BLaER1 treated with 17β-estradiol and CSF1 and Interleukin-3, amounts not matched to agents 10 nM and 100 nM (cell line): ENCODE measurements at regions not wholly inside any gene's neighbourhood (a gene's known extent, or its start where the extent isn't known, plus 50 kb on each side); places are given as distances from the start of the nearest gene placed in this dataset.

Experiments used
- H3K27ac ChIP-seq, 11 experiments: shearing (Covaris generic); formaldehyde crosslinking; 2 replicates each; pipeline ENCODE4 v1.8.1; 2022
- H3K27me3 ChIP-seq, 11 experiments: shearing (Covaris generic); formaldehyde crosslinking; 2 replicates each; pipeline ENCODE4 v1.8.1; 2022
- H3K36me3 ChIP-seq, 11 experiments: shearing (Covaris generic); formaldehyde crosslinking; 2 replicates each; pipeline ENCODE4 v1.8.1; 2022
- H3K4me1 ChIP-seq, 10 experiments: shearing (Covaris generic); formaldehyde crosslinking; 2 replicates each; pipeline ENCODE4 v1.8.1; 2022
- H3K4me2 ChIP-seq, 11 experiments: shearing (Covaris generic); formaldehyde crosslinking; 2 replicates each; pipeline ENCODE4 v1.8.1; 2022
- H3K4me3 ChIP-seq, 10 experiments: shearing (Covaris generic); formaldehyde crosslinking; 2 replicates each; pipeline ENCODE4 v1.8.1; 2022
- H3K9ac ChIP-seq, 11 experiments: shearing (Covaris generic); formaldehyde crosslinking; 2 replicates each; pipeline ENCODE4 v1.8.1; 2022
- H3K9me3 ChIP-seq, 11 experiments: shearing (Covaris generic); formaldehyde crosslinking; replicated peaks in 1 of 11; 2 replicates each; pipeline ENCODE4 v1.8.1; 2022
- H4K20me1 ChIP-seq, 11 experiments: shearing (Covaris generic); formaldehyde crosslinking; 2 replicates each; pipeline ENCODE4 v1.8.1; 2022
- Cebpa-rat ChIP-seq, 11 experiments: shearing (Covaris generic); IDR thresholded peaks; 2 replicates each; pipeline ENCODE4 v1.8.1; 2022

DNA sequence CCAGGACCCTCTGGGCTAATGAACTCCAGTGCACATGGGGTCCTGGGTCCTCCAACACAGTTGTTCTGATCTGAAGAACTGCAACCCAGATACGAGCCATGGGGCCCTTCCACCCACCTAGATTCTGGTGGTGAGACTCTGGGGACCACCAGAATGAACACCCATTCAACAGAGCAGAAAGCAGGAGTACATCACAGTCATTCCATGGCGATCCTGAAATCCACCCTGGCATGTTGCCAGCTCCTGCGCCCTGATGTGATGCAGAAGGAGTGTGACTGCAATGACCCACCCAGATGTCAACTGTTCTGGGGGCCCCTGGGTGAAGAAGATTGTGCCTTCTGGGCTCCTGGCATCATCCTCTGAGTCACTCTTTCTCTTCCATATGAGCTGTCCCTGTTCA is 211.6 kb downstream of the KIF26A start:
- Histone ChIP-seq H3K36me3 (no peaks in the 10 kb centered on the region), H3K4me2 (no peak overlapping the region), H3K27me3 (no peaks in the 10 kb centered on the region), H3K4me1 (peaks cover 0 to 25% (median 16%) of the 10 kb centered on the region in 10 experiments; a peak in 14 of 20 replicates), H4K20me1 (0 out of 22 replicates have a peak, but pooled peaks cover 0 to 12% (median 0%) of the 10 kb centered on the region in 11 experiments), H3K4me3 (no peak overlapping the region), H3K9ac (no peak overlapping the region), H3K9me3 (peaks cover 0 to 16% (median 5%) of the 10 kb centered on the region in 11 experiments; a peak in 9 of 22 replicates), H3K27ac (no peak overlapping the region)
- no peak for TF ChIP-seq Cebpa-rat (IDR thresholded peaks at IDR 0.05)

DNA sequence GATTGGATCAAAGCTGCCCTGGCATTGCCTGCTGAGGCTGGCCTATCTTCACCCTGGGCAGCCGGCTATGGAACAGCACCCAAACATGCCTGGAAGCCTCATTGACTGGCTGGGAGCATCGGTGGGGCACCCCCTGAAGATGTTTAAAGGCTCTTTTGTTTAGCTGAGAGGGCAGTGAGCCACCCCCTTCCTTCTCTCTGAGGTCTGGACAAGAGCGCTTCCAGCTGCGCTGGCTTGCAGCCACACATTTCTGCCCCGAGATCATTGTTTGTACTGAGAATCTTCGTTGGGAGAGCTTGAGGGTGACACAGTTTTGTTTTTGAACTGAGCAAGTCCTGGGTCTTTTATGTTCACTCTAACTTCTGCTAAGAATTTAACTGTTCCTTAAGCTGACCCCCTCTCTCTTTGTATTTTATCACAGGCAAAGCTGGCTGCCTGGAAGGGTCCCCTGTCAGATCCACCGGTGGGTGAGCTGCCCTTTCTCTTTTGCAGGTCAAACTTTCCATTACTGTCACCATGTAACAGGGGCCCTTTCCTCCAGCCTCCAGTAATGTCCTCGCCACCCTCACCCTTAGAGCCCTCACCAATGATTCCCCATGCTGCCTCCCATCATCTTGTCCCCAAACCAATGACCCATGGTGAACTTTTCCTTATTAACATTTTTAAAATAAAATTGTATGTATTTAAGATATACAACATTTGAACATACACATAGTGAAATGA is 212.2 kb downstream of the KIF26A start:
- H3K27me3 ChIP-seq: no peaks in the 10 kb centered on the region
- TF ChIP-seq Cebpa-rat (IDR thresholded peaks at IDR 0.05): no peak

DNA sequence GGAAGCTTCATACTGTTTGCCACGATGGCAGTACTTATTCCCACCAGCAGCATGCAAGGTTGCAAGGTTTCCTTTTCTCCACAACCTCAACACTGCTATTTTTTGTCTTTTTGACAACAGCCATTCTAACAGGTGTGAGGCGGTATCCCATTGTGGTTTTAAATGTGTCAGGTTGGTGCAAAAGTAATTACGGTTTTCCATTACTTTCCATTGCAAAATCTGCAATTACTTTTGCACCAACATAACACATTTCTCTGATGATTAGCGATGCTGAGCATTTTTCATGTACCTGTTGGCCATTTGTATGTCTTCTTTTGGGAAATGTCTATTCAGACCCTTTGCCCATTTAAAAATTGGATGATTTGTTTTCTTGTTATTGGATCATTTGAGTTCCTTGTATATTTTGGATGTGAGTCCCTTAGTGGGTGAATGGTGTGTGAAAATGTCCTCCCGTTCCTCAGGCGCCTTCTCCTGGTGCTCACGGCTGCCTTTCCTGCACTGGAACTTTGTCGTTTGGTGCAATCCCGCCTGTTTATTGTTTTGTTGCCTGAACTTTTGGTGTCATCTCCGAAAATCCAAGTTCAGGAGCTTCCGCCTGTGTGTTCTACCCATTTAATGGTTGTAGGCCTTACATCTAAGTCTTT is 213.6 kb downstream of the KIF26A start:
- H3K9me3 ChIP-seq: peaks cover 0 to 16% (median 5%) of the 10 kb centered on the region in 11 experiments; a peak in 9 of 22 replicates
- H3K27me3 ChIP-seq: no peaks in the 10 kb centered on the region
- H3K9ac ChIP-seq: no peak overlapping the region
- no peak overlapping the region for H3K4me2 ChIP-seq
- no peak for TF ChIP-seq Cebpa-rat (IDR thresholded peaks at IDR 0.05)
- H3K36me3 ChIP-seq: no peaks in the 10 kb centered on the region
- no peak overlapping the region for H3K4me3 ChIP-seq
- peaks cover 0 to 15% (median 4%) of the 10 kb centered on the region in 10 experiments; a peak in 14 of 20 replicates for H3K4me1 ChIP-seq
- no peaks in the 10 kb centered on the region for H4K20me1 ChIP-seq
- no peak overlapping the region for H3K27ac ChIP-seq

More for the DNA sequence above, 212.2 kb downstream of the KIF26A start:
- Histone ChIP-seq H3K27ac (no peak overlapping the region), H3K4me1 (peaks cover 0 to 24% (median 16%) of the 10 kb centered on the region in 10 experiments; a peak in 14 of 20 replicates), H3K4me3 (no peak overlapping the region), H3K9ac (no peak overlapping the region), H3K9me3 (peaks cover 0 to 16% (median 5%) of the 10 kb centered on the region in 11 experiments; a peak in 9 of 22 replicates), H3K36me3 (no peaks in the 10 kb centered on the region), H3K4me2 (no peak overlapping the region), H4K20me1 (0 out of 22 replicates have a peak, but pooled peaks cover 0 to 5% (median 0%) of the 10 kb centered on the region in 11 experiments)

DNA sequence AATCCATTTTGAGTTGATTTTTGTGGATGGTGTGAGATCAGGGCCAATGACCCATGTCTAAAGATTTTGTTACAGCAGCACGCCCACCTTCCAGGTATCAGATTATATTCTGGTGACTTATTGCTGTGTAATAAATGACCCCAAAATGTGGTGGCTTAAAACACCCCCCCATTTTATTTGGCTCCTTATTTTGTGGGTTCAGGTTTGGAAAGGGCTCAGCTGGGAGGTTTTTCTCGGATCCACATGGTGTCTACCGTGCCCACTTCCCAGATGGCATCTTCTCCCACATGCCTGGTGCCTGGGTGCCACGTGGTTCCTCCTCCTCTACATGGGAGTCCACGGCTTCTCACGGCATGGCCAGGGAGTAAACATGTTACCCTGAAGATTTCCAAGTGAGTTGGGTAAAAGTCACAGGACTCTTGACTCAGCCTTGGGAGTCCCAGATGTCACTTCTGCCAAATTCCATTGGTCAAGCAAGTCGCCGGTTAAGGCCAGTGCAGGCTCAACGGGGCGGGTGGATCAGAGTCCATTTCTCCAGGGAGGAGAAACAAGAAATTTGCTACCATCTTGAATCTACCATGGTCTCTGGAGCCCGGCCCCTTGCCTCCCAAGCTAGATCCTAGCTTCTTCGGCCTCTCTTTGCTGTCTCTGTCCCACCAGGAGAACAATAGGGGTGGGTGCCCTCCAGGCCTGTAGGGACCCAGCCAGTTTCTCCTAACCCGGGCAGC is 214.3 kb downstream of the KIF26A start:
- Histone ChIP-seq H3K9ac (no peak overlapping the region), H3K27me3 (no peaks in the 10 kb centered on the region), H3K4me2 (no peak overlapping the region), H3K9me3 (peaks cover 0 to 16% (median 5%) of the 10 kb centered on the region in 11 experiments; a peak in 9 of 22 replicates), H3K4me3 (no peak overlapping the region), H3K36me3 (no peaks in the 10 kb centered on the region), H4K20me1 (no peaks in the 10 kb centered on the region), H3K27ac (no peak overlapping the region), H3K4me1 (peaks cover 0 to 10% (median 0%) of the 10 kb centered on the region in 10 experiments; a peak in 2 of 20 replicates)
- TF ChIP-seq Cebpa-rat (IDR thresholded peaks at IDR 0.05): no peak

DNA sequence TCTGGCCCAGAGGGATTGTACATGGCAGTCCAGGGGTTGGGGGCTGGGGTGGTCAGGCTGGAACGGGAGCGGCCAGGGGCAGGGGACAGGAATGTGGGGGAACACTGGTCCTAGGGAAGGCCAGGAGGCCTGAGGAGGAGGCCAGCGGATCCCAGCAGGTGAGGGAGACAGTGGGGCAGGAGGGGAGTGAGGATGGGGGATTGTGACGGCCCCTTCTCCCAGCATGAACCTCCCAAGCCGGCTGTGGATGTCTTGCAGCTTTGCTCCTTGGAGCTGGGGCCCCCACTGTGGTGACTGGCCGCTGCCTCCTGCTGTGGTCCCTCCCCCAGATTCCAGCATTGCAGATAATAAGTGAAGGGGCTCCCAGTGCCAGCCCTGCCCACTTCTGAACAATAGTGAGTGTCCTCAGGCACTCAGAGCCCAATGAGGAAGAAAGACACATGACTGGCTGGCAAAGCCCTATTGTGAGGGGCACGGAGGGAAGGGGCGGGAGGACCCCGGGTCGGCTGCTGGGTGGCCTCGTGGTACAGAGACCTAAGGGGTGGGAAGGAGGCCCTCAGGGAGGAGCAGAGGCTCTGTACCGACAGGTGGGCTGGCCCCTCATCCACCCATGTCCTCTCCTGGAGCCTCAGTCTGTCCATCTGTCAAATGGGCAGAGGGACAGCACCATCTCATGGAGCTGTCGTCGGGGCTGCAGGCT is 215.0 kb downstream of the KIF26A start:
- H3K4me1 ChIP-seq: peaks cover 0 to 10% (median 0%) of the 10 kb centered on the region in 10 experiments; a peak in 2 of 20 replicates
- no peaks in the 10 kb centered on the region for H3K27me3 ChIP-seq
- H3K36me3 ChIP-seq: no peaks in the 10 kb centered on the region
- no peak overlapping the region for H3K4me3 ChIP-seq
- H3K9me3 ChIP-seq: peaks cover 0 to 16% (median 4%) of the 10 kb centered on the region in 11 experiments; a peak in 9 of 22 replicates
- no peak overlapping the region for H3K4me2 ChIP-seq
- H3K27ac ChIP-seq: no peak overlapping the region
- TF ChIP-seq Cebpa-rat (IDR thresholded peaks at IDR 0.05): no peak
- H3K9ac ChIP-seq: no peak overlapping the region
- no peaks in the 10 kb centered on the region for H4K20me1 ChIP-seq

DNA sequence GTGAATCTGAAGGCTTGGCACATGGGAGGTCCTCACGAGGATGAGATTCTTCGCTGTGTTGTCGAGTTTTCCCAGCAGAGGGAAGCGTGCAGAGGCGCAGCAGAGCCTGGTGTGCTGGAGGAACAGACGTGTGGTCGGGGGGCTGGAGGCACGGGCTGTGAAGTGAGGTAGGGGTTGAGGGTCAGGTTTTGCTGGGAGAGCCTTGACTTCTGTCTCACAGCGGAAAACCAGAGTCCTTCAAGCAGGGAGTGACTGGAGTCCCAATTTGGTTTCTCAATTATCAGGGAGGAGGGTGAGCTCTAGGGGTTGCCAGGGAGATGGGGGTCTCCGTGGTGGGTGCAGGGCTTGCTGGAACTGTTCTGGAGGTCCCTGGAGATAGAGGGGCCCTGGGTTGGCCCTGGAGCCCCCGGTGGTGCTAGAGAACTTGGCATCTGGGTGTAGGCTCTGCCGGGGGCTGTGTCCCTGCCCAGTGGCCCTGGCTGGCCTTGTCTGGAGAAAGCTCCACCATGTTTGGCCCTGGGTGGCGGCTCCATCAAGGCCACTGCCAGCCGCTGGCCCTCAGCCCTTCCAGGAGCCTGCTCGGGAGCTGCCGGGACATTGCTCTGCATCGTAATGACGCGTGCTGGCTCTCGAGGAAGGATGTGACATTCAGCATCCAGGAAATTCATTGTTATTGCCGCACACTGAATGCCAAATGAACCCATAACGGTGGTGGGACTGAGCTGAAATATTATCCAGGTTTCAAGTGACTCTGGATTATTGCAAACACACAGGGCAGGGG is 215.7 kb downstream of the KIF26A start:
- Histone ChIP-seq H3K4me1 (peaks cover 0 to 10% (median 0%) of the 10 kb centered on the region in 10 experiments; a peak in 2 of 20 replicates), H3K4me3 (no peak overlapping the region), H3K27ac (no peak overlapping the region), H4K20me1 (no peaks in the 10 kb centered on the region; a peak in 1 of 22 replicates), H3K36me3 (no peaks in the 10 kb centered on the region), H3K9ac (no peak overlapping the region), H3K27me3 (no peaks in the 10 kb centered on the region), H3K4me2 (no peak overlapping the region), H3K9me3 (peaks cover 0 to 16% (median 0%) of the 10 kb centered on the region in 11 experiments; a peak in 8 of 22 replicates)
- no peak for TF ChIP-seq Cebpa-rat (IDR thresholded peaks at IDR 0.05)

GRCh38 chr14:104355101-104356019 is 217.0 kb downstream of the KIF26A start:
- peaks cover 0 to 15% (median under 1%) of the 10 kb centered on the region in 10 experiments; a peak in 7 of 20 replicates for H3K4me1 ChIP-seq
- H3K4me3 ChIP-seq: no peak overlapping the region
- H3K27me3 ChIP-seq: no peaks in the 10 kb centered on the region
- TF ChIP-seq Cebpa-rat (IDR thresholded peaks at IDR 0.05): no peak
- no peak overlapping the region for H3K27ac ChIP-seq
- peaks cover 0 to 7% (median 0%) of the 10 kb centered on the region in 11 experiments; a peak in 2 of 22 replicates for H4K20me1 ChIP-seq
- no peaks in the 10 kb centered on the region for H3K36me3 ChIP-seq
- H3K9me3 ChIP-seq: peaks cover 0 to 16% (median 0%) of the 10 kb centered on the region in 11 experiments; a peak in 8 of 22 replicates
- H3K4me2 ChIP-seq: no peak overlapping the region; a peak in 2 of 22 replicates
- H3K9ac ChIP-seq: no peak overlapping the region
